ENCODE measurements at regions not wholly inside any gene's neighbourhood (a gene's known extent, or its start where the extent isn't known, plus 50 kb on each side); places are given as distances from the start of the nearest gene placed in this dataset.

GRCh38 chr2:239710953-239711861 is 310.4 kb upstream of the HDAC4 start:
- H3K9me3 ChIP-seq (ENCODE audit: control insufficient read depth in 4 of 4, low read length in 3 of 4): peaks cover 12 to 23% (median 17%) of the 10 kb centered on the region in 4 donors
- H3K9ac ChIP-seq (ENCODE audit: low read depth in 1 of 2, low read length in 2 of 2): no peak overlapping the region
- no peaks in the 10 kb centered on the region for H3K36me3 ChIP-seq (ENCODE audit: control insufficient read depth in 4 of 4, insufficient read depth in 3 of 4, low read depth in 1 of 4, low read length in 3 of 4)
- TF ChIP-seq JUND (IDR thresholded peaks at IDR 0.05) (no peak), HNF4A (conservative IDR thresholded peaks at IDR 0.05) (no peak), FOXA1 (IDR thresholded peaks at IDR 0.05) (no peak), SP1 (IDR thresholded peaks at IDR 0.05) (no peak), HNF4G (IDR thresholded peaks at IDR 0.05) (no peak), RAD21 (IDR thresholded peaks at IDR 0.05) (no peak), YY1 (IDR thresholded peaks at IDR 0.05) (no peak), GABPA (IDR thresholded peaks at IDR 0.05 in 1 of 2, conservative IDR thresholded peaks at IDR 0.05 in 1 of 2) (no peak), TAF1 (conservative IDR thresholded peaks at IDR 0.05) (no peak), NR2F2 (IDR thresholded peaks at IDR 0.05) (no peak), RXRA (IDR thresholded peaks at IDR 0.05) (no peak), CTCF (IDR thresholded peaks at IDR 0.05; ENCODE audit: low read depth, low read length, missing input control) (no peak)
- TF ChIP-seq, protein P1, sequence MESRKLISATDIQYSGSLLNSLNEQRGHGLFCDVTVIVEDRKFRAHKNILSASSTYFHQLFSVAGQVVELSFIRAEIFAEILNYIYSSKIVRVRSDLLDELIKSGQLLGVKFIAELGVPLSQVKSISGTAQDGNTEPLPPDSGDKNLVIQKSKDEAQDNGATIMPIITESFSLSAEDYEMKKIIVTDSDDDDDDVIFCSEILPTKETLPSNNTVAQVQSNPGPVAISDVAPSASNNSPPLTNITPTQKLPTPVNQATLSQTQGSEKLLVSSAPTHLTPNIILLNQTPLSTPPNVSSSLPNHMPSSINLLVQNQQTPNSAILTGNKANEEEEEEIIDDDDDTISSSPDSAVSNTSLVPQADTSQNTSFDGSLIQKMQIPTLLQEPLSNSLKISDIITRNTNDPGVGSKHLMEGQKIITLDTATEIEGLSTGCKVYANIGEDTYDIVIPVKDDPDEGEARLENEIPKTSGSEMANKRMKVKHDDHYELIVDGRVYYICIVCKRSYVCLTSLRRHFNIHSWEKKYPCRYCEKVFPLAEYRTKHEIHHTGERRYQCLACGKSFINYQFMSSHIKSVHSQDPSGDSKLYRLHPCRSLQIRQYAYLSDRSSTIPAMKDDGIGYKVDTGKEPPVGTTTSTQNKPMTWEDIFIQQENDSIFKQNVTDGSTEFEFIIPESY (IDR thresholded peaks at IDR 0.05): no peak
- TF ChIP-seq, protein P2, sequence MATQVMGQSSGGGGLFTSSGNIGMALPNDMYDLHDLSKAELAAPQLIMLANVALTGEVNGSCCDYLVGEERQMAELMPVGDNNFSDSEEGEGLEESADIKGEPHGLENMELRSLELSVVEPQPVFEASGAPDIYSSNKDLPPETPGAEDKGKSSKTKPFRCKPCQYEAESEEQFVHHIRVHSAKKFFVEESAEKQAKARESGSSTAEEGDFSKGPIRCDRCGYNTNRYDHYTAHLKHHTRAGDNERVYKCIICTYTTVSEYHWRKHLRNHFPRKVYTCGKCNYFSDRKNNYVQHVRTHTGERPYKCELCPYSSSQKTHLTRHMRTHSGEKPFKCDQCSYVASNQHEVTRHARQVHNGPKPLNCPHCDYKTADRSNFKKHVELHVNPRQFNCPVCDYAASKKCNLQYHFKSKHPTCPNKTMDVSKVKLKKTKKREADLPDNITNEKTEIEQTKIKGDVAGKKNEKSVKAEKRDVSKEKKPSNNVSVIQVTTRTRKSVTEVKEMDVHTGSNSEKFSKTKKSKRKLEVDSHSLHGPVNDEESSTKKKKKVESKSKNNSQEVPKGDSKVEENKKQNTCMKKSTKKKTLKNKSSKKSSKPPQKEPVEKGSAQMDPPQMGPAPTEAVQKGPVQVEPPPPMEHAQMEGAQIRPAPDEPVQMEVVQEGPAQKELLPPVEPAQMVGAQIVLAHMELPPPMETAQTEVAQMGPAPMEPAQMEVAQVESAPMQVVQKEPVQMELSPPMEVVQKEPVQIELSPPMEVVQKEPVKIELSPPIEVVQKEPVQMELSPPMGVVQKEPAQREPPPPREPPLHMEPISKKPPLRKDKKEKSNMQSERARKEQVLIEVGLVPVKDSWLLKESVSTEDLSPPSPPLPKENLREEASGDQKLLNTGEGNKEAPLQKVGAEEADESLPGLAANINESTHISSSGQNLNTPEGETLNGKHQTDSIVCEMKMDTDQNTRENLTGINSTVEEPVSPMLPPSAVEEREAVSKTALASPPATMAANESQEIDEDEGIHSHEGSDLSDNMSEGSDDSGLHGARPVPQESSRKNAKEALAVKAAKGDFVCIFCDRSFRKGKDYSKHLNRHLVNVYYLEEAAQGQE (IDR thresholded peaks at IDR 0.05): no peak
- TF ChIP-seq, protein P3, sequence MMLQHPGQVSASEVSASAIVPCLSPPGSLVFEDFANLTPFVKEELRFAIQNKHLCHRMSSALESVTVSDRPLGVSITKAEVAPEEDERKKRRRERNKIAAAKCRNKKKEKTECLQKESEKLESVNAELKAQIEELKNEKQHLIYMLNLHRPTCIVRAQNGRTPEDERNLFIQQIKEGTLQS (IDR thresholded peaks at IDR 0.05): no peak
- no peaks in the 10 kb centered on the region for H3K4me1 ChIP-seq (ENCODE audit: control insufficient read depth in 4 of 4, insufficient read depth in 4 of 4, low read length in 3 of 4)
- no peak for DNase-seq (ENCODE audit: low spot score)
- WGBS: 53% methylated on average over 7 of the region's 7 CpGs
- H3K27ac ChIP-seq (ENCODE audit: low read depth in 1 of 2, low read length in 2 of 2): no peak overlapping the region
- H3K27me3 ChIP-seq (ENCODE audit: control insufficient read depth in 4 of 4, insufficient read depth in 4 of 4, low read length in 3 of 4): peaks cover 0 to 2% (median 0%) of the 10 kb centered on the region in 4 donors
- H3K4me3 ChIP-seq (ENCODE audit: low read depth in 1 of 3, low read length in 3 of 3): no peak overlapping the region

Measured in liver (tissue), 8 donors.